HCT116 (cell line): ENCODE measurements at regions not wholly inside any gene's neighbourhood (a gene's known extent, or its start where the extent isn't known, plus 50 kb on each side); places are given as distances from the start of the nearest gene placed in this dataset.

ENCODE experiments used
- ATAC-seq: fragments of 200-7000 bp; cut with Tn5 transposase; 2 replicates; pipeline ENCODE4 v1.9.1; 2020; ENCODE audit warnings: mild to moderate bottlenecking, moderate library complexity
- BruUV-seq: library from RNA; stranded (reverse); fragments of 400-500 nt; replicated peaks from 2 replicates; lab custom pipeline; 2021; lab: Mats Ljungman, UMichigan
- CTCF ChIA-PET: fragments of 300-600 bp; sonication (Branson Sonifier 250); formaldehyde crosslinking; loops from one replicate; lab custom pipeline; 2021; ENCODE audit warnings: antibody characterized with exemption; lab: Charles Lee
- POLR2A ChIA-PET: fragments of 300-600, 350-600 bp; sonication (Branson Sonifier 250); formaldehyde crosslinking; loops from one replicate; lab custom pipeline; 2021; ENCODE audit warnings: antibody characterized with exemption; lab: Charles Lee
- RAD21 ChIA-PET, 2 experiments: fragments of 300-600 bp; sonication (Branson Sonifier 250); formaldehyde crosslinking; loops; one replicate each; lab custom pipeline; 2023; ENCODE audit warnings: low total read pairs in 2 of 2; ENCODE audit not compliant: uncharacterized antibody in 2 of 2, unreplicated experiment in 2 of 2, low non-redundant PET in 1 of 2; lab: Charles Lee
- DNase-seq: peaks from one replicate; pipeline ENCODE4 v3.0.0-alpha.2; 2010; ENCODE audit warnings: low read depth, low spot score
- H2AFZ ChIP-seq: fragments of 200-600 bp; shearing (Covaris generic), sonication (generic); 2 replicates; pipeline ENCODE4 v1.6.1; 2017; ENCODE audit warnings: low read depth, mixed run types, mixed read lengths, antibody characterized with exemption, low read length; ENCODE audit not compliant: poor library complexity, severe bottlenecking
- H3K27ac ChIP-seq: 2 replicates; pipeline ENCODE4 v1.5.1; 2012; ENCODE audit warnings: low read depth, low read length
- H3K27me3 ChIP-seq: fragments of 200-600 bp; sonication (generic); 2 replicates; pipeline ENCODE4 v1.6.1; 2016; ENCODE audit warnings: mixed run types, low read length, mixed read lengths; ENCODE audit not compliant: insufficient read depth
- H3K36me3 ChIP-seq, 2 experiments: fragments of 200-500 bp in 1 of 2; fragments of 200-600 bp in 1 of 2; sonication (Bioruptor generic) in 1 of 2; sonication (generic) in 1 of 2; 2 replicates each; pipeline versions ENCODE4 v1.5.1 to v1.6.1; 2014 to 2016; ENCODE audit warnings: low read length in 2 of 2, inconsistent platforms in 1 of 2, mixed read lengths in 1 of 2, mixed run types in 1 of 2; ENCODE audit not compliant: insufficient read depth in 2 of 2, control insufficient read depth in 1 of 2
- H3K4me1 ChIP-seq, 2 experiments: fragments of 200-600 bp in 1 of 2; sonication (generic) in 1 of 2; 2 replicates each; pipeline versions ENCODE4 v1.5.1 to v1.6.1; 2012 to 2017; ENCODE audit warnings: low read length in 2 of 2, inconsistent platforms in 1 of 2, mild to moderate bottlenecking in 1 of 2, mixed read lengths in 1 of 2, mixed run types in 1 of 2, moderate library complexity in 1 of 2; ENCODE audit not compliant: insufficient read depth in 2 of 2, control insufficient read depth in 1 of 2
- H3K4me2 ChIP-seq: fragments of 200-600 bp; sonication (generic); 2 replicates; pipeline ENCODE4 v1.6.1; 2017; ENCODE audit warnings: mixed run types, low read length, mixed read lengths
- H3K4me3 ChIP-seq, 2 experiments: fragments of 200-600 bp in 1 of 2; sonication (generic) in 1 of 2; replicated peaks in 1 of 2; 2 replicates each; pipeline ENCODE4 v1.5.1; 2011 to 2016; ENCODE audit warnings: low read length in 2 of 2, control low read depth in 1 of 2, low read depth in 1 of 2, mild to moderate bottlenecking in 1 of 2, mixed read lengths in 1 of 2, mixed run types in 1 of 2
- H3K79me2 ChIP-seq: fragments of 200-600 bp; sonication (generic); 2 replicates; pipeline ENCODE4 v1.6.1; 2017; ENCODE audit warnings: mild to moderate bottlenecking, mixed run types, low read length, moderate library complexity, mixed read lengths; ENCODE audit not compliant: insufficient read depth
- H3K9ac ChIP-seq: fragments of 200-600 bp; sonication (generic); 2 replicates; pipeline ENCODE4 v1.6.1; 2016; ENCODE audit warnings: low read length, mixed read lengths
- H3K9me2 ChIP-seq: fragments of 200-600 bp; sonication (generic), shearing (Covaris generic); 2 replicates; pipeline ENCODE4 v1.6.1; 2017; ENCODE audit warnings: mixed run types, mild to moderate bottlenecking, moderate library complexity; ENCODE audit not compliant: insufficient read depth
- H3K9me3 ChIP-seq, 2 experiments: fragments of 200-500 bp in 1 of 2; fragments of 200-600 bp in 1 of 2; sonication (Bioruptor generic) in 1 of 2; sonication (generic) in 1 of 2; 2 replicates each; pipeline ENCODE4 v1.6.1; 2014 to 2017; ENCODE audit warnings: low read length in 2 of 2, mixed read lengths in 2 of 2, inconsistent platforms in 1 of 2, low read depth in 1 of 2, mild to moderate bottlenecking in 1 of 2, mixed run types in 1 of 2, moderate library complexity in 1 of 2; ENCODE audit not compliant: control insufficient read depth in 1 of 2, insufficient read depth in 1 of 2
- H4K20me1 ChIP-seq: fragments of 200-600 bp; sonication (generic), shearing (Covaris generic); 2 replicates; pipeline ENCODE4 v1.6.1; 2017; ENCODE audit warnings: mixed run types, mild to moderate bottlenecking, moderate library complexity; ENCODE audit not compliant: insufficient read depth
- CBX3 ChIP-seq: IDR thresholded peaks from 2 replicates; pipeline ENCODE4 v1.6.1; 2012; ENCODE audit warnings: low read depth
- CEBPB ChIP-seq: IDR thresholded peaks from 2 replicates; pipeline ENCODE4 v1.6.1; 2012; ENCODE audit warnings: low read depth
- EZH2 ChIP-seq: fragments of 200-600 bp; sonication (generic); IDR thresholded peaks from 2 replicates; pipeline ENCODE4 v1.6.1; 2017; ENCODE audit warnings: antibody characterized with exemption, mixed run types
- EZH2phosphoT487 ChIP-seq: fragments of 200-600 bp; IDR thresholded peaks from 2 replicates; pipeline ENCODE4 v1.6.1; 2018; ENCODE audit warnings: antibody characterized with exemption, borderline replicate concordance
- FOSL1 ChIP-seq: IDR thresholded peaks from 2 replicates; pipeline ENCODE4 v1.6.1; 2012; ENCODE audit warnings: low read depth
- JUND ChIP-seq: IDR thresholded peaks from 2 replicates; pipeline ENCODE4 v1.6.1; 2012
- POLR2A ChIP-seq: IDR thresholded peaks from 2 replicates; pipeline ENCODE4 v1.7.0; 2011; ENCODE audit warnings: borderline replicate concordance; ENCODE audit not compliant: insufficient read depth, insufficient read length; ENCODE audit errors: extremely low read depth
- POLR2AphosphoS5 ChIP-seq: IDR thresholded peaks from 2 replicates; pipeline ENCODE4 v1.6.1; 2011; ENCODE audit warnings: mild to moderate bottlenecking, low read depth, low read length, moderate library complexity
- SP1 ChIP-seq: IDR thresholded peaks from 2 replicates; pipeline ENCODE4 v1.6.1; 2012; ENCODE audit warnings: low read depth
- SRF ChIP-seq: IDR thresholded peaks from 2 replicates; pipeline ENCODE4 v1.6.1; 2012; ENCODE audit warnings: low read depth
- TCF7L2 ChIP-seq: IDR thresholded peaks from 2 replicates; pipeline ENCODE4 v1.7.0; 2011; ENCODE audit warnings: borderline replicate concordance, inconsistent platforms; ENCODE audit not compliant: insufficient read depth, insufficient read length; ENCODE audit errors: extremely low read depth
- YY1 ChIP-seq: IDR thresholded peaks from 2 replicates; pipeline ENCODE4 v1.6.1; 2011; ENCODE audit warnings: low read length, low read depth, moderate library complexity, mild to moderate bottlenecking; ENCODE audit not compliant: insufficient replicate concordance; ENCODE audit errors: extremely low read depth
- ZFX ChIP-seq: fragments of 450-650 bp; IDR thresholded peaks from 2 replicates; pipeline ENCODE4 v1.6.1; 2017
- ZNF274 ChIP-seq: fragments of 200-500 bp; sonication (Bioruptor generic); IDR thresholded peaks from 2 replicates; pipeline ENCODE4 v1.6.1; 2014; ENCODE audit warnings: mild to moderate bottlenecking, low read depth, low read length, inconsistent platforms
- intact Hi-C: fragments of 100-400 bp; cut with micrococcal nuclease; formaldehyde crosslinking; loops from 2 replicates; pipeline ENCODE4 v1.10.0; 2022
- TF ChIP-seq, protein P1 (sequence below): IDR thresholded peaks from 2 replicates; pipeline ENCODE4 v1.6.1; 2012
- TF ChIP-seq, protein P2 (sequence below): IDR thresholded peaks from 2 replicates; pipeline ENCODE4 v1.6.1; 2011; ENCODE audit warnings: mild to moderate bottlenecking, low read length, moderate library complexity; ENCODE audit not compliant: insufficient replicate concordance; ENCODE audit errors: extremely low read depth
- TF ChIP-seq, protein P3 (sequence below): IDR thresholded peaks from 2 replicates; pipeline ENCODE4 v1.6.1; 2012

DNA sequence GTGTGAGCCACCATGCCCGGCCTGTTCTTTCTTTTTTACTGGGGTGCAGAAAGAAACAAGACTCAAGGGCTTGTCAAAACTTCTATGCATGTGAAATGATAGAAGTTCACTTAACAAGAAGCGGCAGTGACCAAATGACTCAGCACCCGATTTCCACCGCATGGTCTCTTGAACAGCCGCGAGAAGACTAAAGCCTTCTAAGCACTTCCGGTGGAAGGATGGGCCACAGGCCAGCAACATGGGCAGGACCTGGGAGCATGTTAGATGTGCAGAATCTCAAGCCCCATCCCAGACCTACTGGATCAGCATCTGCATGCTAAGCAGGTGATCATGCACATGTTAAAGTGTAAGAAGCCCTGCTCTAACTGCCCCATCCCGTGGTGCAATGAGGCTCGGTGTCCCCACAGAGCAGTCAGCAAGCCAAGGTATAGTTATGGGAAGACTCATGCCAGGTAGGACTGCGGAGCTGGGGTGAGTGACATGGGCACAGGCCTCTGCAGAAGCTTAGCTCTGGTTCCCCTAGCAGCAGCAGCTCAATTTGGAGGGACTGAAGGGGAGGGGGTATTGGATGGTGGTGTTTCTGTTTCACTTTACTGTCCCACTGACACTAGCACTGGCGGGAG, 88.5 kb upstream of the HNF1B start:
- no peaks in the 10 kb centered on the region for H4K20me1 ChIP-seq
- DNase-seq (no peak), ATAC-seq (no peak)
- H3K27ac ChIP-seq: no peak overlapping the region
- H3K27me3 ChIP-seq: no peaks in the 10 kb centered on the region
- no peaks in the 10 kb centered on the region for H3K36me3 ChIP-seq
- no peak overlapping the region for H3K4me2 ChIP-seq
- POLR2A ChIA-PET: no interaction called here
- no peak overlapping the region for H2AFZ ChIP-seq
- peaks cover 6 to 7% of the 10 kb centered on the region in 2 experiments; a peak in 3 of 4 replicates for H3K4me1 ChIP-seq
- intact Hi-C loops: no loop called here
- no peak overlapping the region for H3K4me3 ChIP-seq
- RAD21 ChIA-PET: no interaction called here
- TF ChIP-seq EZH2 (no peak), SRF (no peak), ZFX (no peak)
- TF ChIP-seq, protein P1, sequence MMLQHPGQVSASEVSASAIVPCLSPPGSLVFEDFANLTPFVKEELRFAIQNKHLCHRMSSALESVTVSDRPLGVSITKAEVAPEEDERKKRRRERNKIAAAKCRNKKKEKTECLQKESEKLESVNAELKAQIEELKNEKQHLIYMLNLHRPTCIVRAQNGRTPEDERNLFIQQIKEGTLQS: no peak
- no TSS peak for BruUV-seq
- no peaks in the 10 kb centered on the region for H3K9me2 ChIP-seq
- H3K79me2 ChIP-seq: no peaks in the 10 kb centered on the region
- H3K9ac ChIP-seq: no peak overlapping the region
- CTCF ChIA-PET: no interaction called here
- no peaks in the 10 kb centered on the region for H3K9me3 ChIP-seq

DNA sequence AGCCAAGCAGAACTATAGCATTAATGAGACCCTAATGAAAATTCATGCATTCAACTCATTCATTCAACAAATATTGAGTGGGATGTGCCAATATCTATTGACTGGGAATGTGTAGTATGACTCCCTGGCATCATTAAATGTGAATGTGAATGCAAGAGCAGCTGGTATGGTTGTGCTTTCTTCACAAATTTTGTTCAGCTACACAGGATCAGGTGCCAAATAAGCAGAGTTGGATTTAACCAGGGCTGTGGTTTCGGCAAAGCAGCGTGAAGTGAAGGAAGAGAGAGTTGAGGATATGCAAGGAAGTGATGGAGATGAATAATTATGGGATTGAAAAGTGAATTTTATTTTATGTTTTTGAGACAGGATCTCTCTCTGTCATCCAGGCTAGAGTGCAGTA, 87.1 kb upstream of the HNF1B start:
- Histone ChIP-seq H3K4me1 (peaks cover 6 to 15% of the 10 kb centered on the region in 2 experiments; a peak in 3 of 4 replicates), H3K4me3 (no peak overlapping the region), H3K9me2 (no peaks in the 10 kb centered on the region), H3K9me3 (no peaks in the 10 kb centered on the region), H3K79me2 (no peaks in the 10 kb centered on the region), H4K20me1 (no peaks in the 10 kb centered on the region), H3K9ac (no peak overlapping the region), H3K4me2 (no peak overlapping the region), H3K36me3 (no peaks in the 10 kb centered on the region), H2AFZ (no peak overlapping the region), H3K27ac (no peak overlapping the region), H3K27me3 (no peaks in the 10 kb centered on the region)
- DNase-seq (no peak), ATAC-seq (no peak)
- BruUV-seq: no TSS peak
- ChIA-PET CTCF (interaction anchor here (1.1 kb wide), 1 partner anchor 16 kb away, joined by 3 read pairs; no protein-coding TSS in a partner anchor), RAD21 (no interaction called here), POLR2A (no interaction called here)
- intact Hi-C loops: no loop called here
- TF ChIP-seq SP1 (no peak), CEBPB (no peak), FOSL1 (no peak), EZH2 (no peak), YY1 (no peak), JUND (no peak), EZH2phosphoT487 (no peak), POLR2A (no peak), CBX3 (no peak), ZNF274 (no peak), ZFX (no peak), TCF7L2 (no peak), POLR2AphosphoS5 (no peak), SRF (no peak)
- TF ChIP-seq, protein P2, sequence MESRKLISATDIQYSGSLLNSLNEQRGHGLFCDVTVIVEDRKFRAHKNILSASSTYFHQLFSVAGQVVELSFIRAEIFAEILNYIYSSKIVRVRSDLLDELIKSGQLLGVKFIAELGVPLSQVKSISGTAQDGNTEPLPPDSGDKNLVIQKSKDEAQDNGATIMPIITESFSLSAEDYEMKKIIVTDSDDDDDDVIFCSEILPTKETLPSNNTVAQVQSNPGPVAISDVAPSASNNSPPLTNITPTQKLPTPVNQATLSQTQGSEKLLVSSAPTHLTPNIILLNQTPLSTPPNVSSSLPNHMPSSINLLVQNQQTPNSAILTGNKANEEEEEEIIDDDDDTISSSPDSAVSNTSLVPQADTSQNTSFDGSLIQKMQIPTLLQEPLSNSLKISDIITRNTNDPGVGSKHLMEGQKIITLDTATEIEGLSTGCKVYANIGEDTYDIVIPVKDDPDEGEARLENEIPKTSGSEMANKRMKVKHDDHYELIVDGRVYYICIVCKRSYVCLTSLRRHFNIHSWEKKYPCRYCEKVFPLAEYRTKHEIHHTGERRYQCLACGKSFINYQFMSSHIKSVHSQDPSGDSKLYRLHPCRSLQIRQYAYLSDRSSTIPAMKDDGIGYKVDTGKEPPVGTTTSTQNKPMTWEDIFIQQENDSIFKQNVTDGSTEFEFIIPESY: no peak
- TF ChIP-seq, protein P1: no peak
- TF ChIP-seq, protein P3, sequence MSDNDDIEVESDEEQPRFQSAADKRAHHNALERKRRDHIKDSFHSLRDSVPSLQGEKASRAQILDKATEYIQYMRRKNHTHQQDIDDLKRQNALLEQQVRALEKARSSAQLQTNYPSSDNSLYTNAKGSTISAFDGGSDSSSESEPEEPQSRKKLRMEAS: no peak
